ENCODE measurements at regions not wholly inside any gene's neighbourhood (a gene's known extent, or its start where the extent isn't known, plus 50 kb on each side); places are given as distances from the start of the nearest gene placed in this dataset.

DNA sequence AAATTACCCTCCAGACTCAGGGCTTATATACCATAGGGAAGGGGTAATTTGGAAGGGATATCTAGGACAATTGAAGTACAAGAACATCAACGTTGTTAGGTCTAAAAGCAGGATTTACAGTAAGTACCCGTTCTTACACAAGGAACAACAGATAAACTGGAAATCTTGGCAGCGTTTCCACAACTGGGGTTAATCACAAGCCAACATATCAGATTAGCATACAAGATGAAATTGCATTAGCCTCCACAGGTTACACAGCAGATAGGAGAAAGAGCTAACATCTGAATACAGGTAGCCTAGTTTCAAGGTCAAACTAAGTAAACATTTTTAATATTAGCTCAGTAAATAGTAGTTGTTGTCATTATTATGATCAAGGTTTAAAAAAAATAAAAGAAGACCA is 1214.0 kb upstream of the PCDH20 start:
- ChIA-PET RAD21 (ENCODE audit: unreplicated experiment) (no interaction called here), POLR2A (no interaction called here), CTCF (no interaction called here), SMC1A (ENCODE audit: uncharacterized antibody, unreplicated experiment) (no interaction called here)
- H3K27ac ChIP-seq (ENCODE audit: control insufficient read depth, insufficient read depth) = no peak overlapping the region
- TF ChIP-seq WRNIP1 (IDR thresholded peaks at IDR 0.05; ENCODE audit: borderline replicate concordance, low read depth, low read length) (no peak), HDGF (IDR thresholded peaks at IDR 0.05) (no peak), RBBP5 (conservative IDR thresholded peaks at IDR 0.05) (no peak)
- H2AFZ ChIP-seq (ENCODE audit: control insufficient read depth, low read depth, low read length) = no peak overlapping the region
- in situ Hi-C loops (cut with MboI) (no loop called here), intact Hi-C loops (cut with micrococcal nuclease; ENCODE audit: unreplicated experiment) (no loop called here)
- no peak overlapping the region for H3K4me2 ChIP-seq (ENCODE audit: control insufficient read depth, insufficient read depth)
- no peaks in the 10 kb centered on the region for H3K9me3 ChIP-seq (replicated peaks; ENCODE audit: control insufficient read depth, insufficient read depth, low read length)
- no peaks in the 10 kb centered on the region for H3K79me2 ChIP-seq (ENCODE audit: control insufficient read depth, insufficient read depth, low read length)
- no peak for FAIRE-seq
- no peak overlapping the region for H3K4me3 ChIP-seq
- H4K20me1 ChIP-seq (ENCODE audit: control insufficient read depth, insufficient read depth) = no peaks in the 10 kb centered on the region
- 11% methylated on average over 3 of the region's 3 CpGs for WGBS (ENCODE audit: insufficient coverage, insufficient replicate concordance, low lambda C conversion rate, missing lambda C conversion rate)
- DNase-seq (ENCODE audit: low read depth, low spot score) = no peak
- no peaks in the 10 kb centered on the region for H3K4me1 ChIP-seq (ENCODE audit: control insufficient read depth, insufficient read depth, low read length)
- no peaks in the 10 kb centered on the region for H3K36me3 ChIP-seq (ENCODE audit: control insufficient read depth in 2 of 2, insufficient read depth in 2 of 2, low read length in 1 of 2)
- no peak overlapping the region for H3K9ac ChIP-seq (ENCODE audit: control insufficient read depth, insufficient read depth, low read length)
- BruUV-seq (replicated peaks) = no TSS peak
- H3K27me3 ChIP-seq (replicated peaks in 1 of 2; ENCODE audit: control insufficient read depth in 2 of 2, insufficient read depth in 2 of 2, low read length in 1 of 2) = no peaks in the 10 kb centered on the region
- ATAC-seq = no peak

DNA sequence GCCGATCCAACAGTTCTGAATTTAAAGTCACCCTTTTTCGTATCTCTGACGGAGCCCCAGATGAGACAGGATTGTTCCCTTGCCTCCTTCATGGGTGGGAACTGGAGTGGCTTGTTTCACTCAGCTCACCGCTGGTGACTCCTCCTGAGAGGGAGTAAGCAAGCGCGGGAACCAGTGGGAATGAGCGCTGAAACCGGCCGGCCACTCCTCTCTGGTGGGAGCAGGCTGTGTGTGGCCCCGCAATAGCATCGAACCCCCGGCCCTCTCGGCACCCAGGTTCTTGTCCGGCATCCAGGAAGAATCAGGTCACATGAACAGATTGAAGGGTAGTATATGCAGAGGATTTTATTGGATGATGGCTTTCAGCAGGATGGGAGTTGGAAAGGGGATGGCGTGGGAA is 1211.6 kb upstream of the PCDH20 start:
- TF ChIP-seq, protein P1, sequence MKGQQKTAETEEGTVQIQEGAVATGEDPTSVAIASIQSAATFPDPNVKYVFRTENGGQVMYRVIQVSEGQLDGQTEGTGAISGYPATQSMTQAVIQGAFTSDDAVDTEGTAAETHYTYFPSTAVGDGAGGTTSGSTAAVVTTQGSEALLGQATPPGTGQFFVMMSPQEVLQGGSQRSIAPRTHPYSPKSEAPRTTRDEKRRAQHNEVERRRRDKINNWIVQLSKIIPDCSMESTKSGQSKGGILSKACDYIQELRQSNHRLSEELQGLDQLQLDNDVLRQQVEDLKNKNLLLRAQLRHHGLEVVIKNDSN (IDR thresholded peaks at IDR 0.05; ENCODE audit: borderline replicate concordance, extremely low read length, insufficient read depth, low read depth, low read length) = no peak
- no peak for TF ChIP-seq CBX5 (IDR thresholded peaks at IDR 0.05; ENCODE audit: low read depth)
- TF ChIP-seq, protein P2, sequence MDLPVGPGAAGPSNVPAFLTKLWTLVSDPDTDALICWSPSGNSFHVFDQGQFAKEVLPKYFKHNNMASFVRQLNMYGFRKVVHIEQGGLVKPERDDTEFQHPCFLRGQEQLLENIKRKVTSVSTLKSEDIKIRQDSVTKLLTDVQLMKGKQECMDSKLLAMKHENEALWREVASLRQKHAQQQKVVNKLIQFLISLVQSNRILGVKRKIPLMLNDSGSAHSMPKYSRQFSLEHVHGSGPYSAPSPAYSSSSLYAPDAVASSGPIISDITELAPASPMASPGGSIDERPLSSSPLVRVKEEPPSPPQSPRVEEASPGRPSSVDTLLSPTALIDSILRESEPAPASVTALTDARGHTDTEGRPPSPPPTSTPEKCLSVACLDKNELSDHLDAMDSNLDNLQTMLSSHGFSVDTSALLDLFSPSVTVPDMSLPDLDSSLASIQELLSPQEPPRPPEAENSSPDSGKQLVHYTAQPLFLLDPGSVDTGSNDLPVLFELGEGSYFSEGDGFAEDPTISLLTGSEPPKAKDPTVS (IDR thresholded peaks at IDR 0.05; ENCODE audit: low read depth, low read length) = no peak
- H3K9me3 ChIP-seq (replicated peaks; ENCODE audit: control insufficient read depth, insufficient read depth, low read length) = no peaks in the 10 kb centered on the region
- RAD21 ChIA-PET (ENCODE audit: unreplicated experiment) = interaction anchor here (0.8 to 1.0 kb wide), 2 partner anchors 23 to 67 kb away, joined by 3 to 5 read pairs; no protein-coding TSS in a partner anchor
- H3K4me1 ChIP-seq (ENCODE audit: control insufficient read depth, insufficient read depth, low read length) = no peaks in the 10 kb centered on the region
- no peak overlapping the region for H3K27ac ChIP-seq (ENCODE audit: control insufficient read depth, insufficient read depth)
- BruUV-seq (replicated peaks) = no TSS peak
- H3K4me2 ChIP-seq (ENCODE audit: control insufficient read depth, insufficient read depth) = no peak overlapping the region
- SMC1A ChIA-PET (ENCODE audit: uncharacterized antibody, unreplicated experiment) = interaction anchor here (1.0 kb wide), 1 partner anchor 119 kb away, joined by 4 read pairs; no protein-coding TSS in a partner anchor
- H3K36me3 ChIP-seq (ENCODE audit: control insufficient read depth in 2 of 2, insufficient read depth in 2 of 2, low read length in 1 of 2) = no peaks in the 10 kb centered on the region
- H3K9ac ChIP-seq (ENCODE audit: control insufficient read depth, insufficient read depth, low read length) = no peak overlapping the region
- ATAC-seq (no peak), FAIRE-seq (no peak), DNase-seq (ENCODE audit: low read depth, low spot score) (no peak)
- POLR2A ChIA-PET = no interaction called here
- intact Hi-C loops (cut with micrococcal nuclease; ENCODE audit: unreplicated experiment) = no loop called here
- no peaks in the 10 kb centered on the region for H3K79me2 ChIP-seq (ENCODE audit: control insufficient read depth, insufficient read depth, low read length)
- in situ Hi-C loops (cut with MboI) = no loop called here
- CTCF ChIA-PET = interaction anchor here (0.9 to 1.9 kb wide), 7 partner anchors 9 to 70 kb away, joined by 3 to 5 read pairs (median 4); no protein-coding TSS in a partner anchor
- no peaks in the 10 kb centered on the region for H4K20me1 ChIP-seq (ENCODE audit: control insufficient read depth, insufficient read depth)
- H3K4me3 ChIP-seq = no peak overlapping the region
- 37% methylated on average over 15 of the region's 15 CpGs for WGBS (ENCODE audit: insufficient coverage, insufficient replicate concordance, low lambda C conversion rate, missing lambda C conversion rate)
- no peaks in the 10 kb centered on the region for H3K27me3 ChIP-seq (replicated peaks in 1 of 2; ENCODE audit: control insufficient read depth in 2 of 2, insufficient read depth in 2 of 2, low read length in 1 of 2)
- no peak overlapping the region for H2AFZ ChIP-seq (ENCODE audit: control insufficient read depth, low read depth, low read length)
